NCI-H748 treated with DMSO at 0.1 percent for 48 hours (cell line): ENCODE measurements at regions not wholly inside any gene's neighbourhood (a gene's known extent, or its start where the extent isn't known, plus 50 kb on each side); places are given as distances from the start of the nearest gene placed in this dataset.
"Not testable (repeated sequence)": the region's sequence is repeated elsewhere in the genome, so short reads cannot be mapped to it uniquely, and the experiment has no call there.

Experiments
- DNase-seq: peaks from one replicate; lab custom pipeline; 2025; lab: John Stamatoyannopoulos, UW

GRCh38 chr18:64718808-64719207 is 569.9 kb upstream of the LINC00305 start:
- DNase-seq, result no peak

GRCh38 chr18:64717026-64717425 is 568.1 kb upstream of the LINC00305 start:
- DNase-seq, result no peak

- DNase-seq, result no peak
Measured at GRCh38 chr18:64714086-64714485, 565.2 kb upstream of the LINC00305 start.

GRCh38 chr18:64713284-64713683 is 564.4 kb upstream of the LINC00305 start:
- DNase-seq, result no peak

- no peak for DNase-seq
Measured at GRCh38 chr18:64712035-64712434, 563.1 kb upstream of the LINC00305 start.

- no peak for DNase-seq
Measured at GRCh38 chr18:64710105-64710861, 561.4 kb upstream of the LINC00305 start.

- no peak for DNase-seq
Measured at GRCh38 chr18:64707052-64707451, 558.2 kb upstream of the LINC00305 start.

- DNase-seq, result no peak
Measured at GRCh38 chr18:64699081-64699480, 550.2 kb upstream of the LINC00305 start.

- DNase-seq, result no peak
Measured at GRCh38 chr18:64695851-64696553, 547.1 kb upstream of the LINC00305 start.

- DNase-seq, result no peak
Measured at GRCh38 chr18:64693766-64694165, 544.9 kb upstream of the LINC00305 start.

- no peak for DNase-seq
Measured at GRCh38 chr18:64692826-64693225, 543.9 kb upstream of the LINC00305 start.

GRCh38 chr18:64679121-64679520 is 530.2 kb upstream of the LINC00305 start:
- no peak for DNase-seq

GRCh38 chr18:64678048-64678447 is 529.2 kb upstream of the LINC00305 start:
- DNase-seq, result no peak

GRCh38 chr18:64674694-64675093 is 525.8 kb upstream of the LINC00305 start:
- no peak for DNase-seq

- DNase-seq, result not testable (repeated sequence)
Measured at GRCh38 chr18:64671293-64671692, 522.4 kb upstream of the LINC00305 start.

GRCh38 chr18:64668461-64668962 is 519.6 kb upstream of the LINC00305 start:
- DNase-seq, result no peak

- DNase-seq, result no peak
Measured at GRCh38 chr18:64663086-64663485, 514.2 kb upstream of the LINC00305 start.

GRCh38 chr18:64659196-64659595 is 510.3 kb upstream of the LINC00305 start:
- DNase-seq, result peak; percentile 54

- DNase-seq, result no peak
Measured at GRCh38 chr18:64653068-64653467, 504.2 kb upstream of the LINC00305 start.

- DNase-seq, result no peak
Measured at GRCh38 chr18:64650068-64650467, 501.2 kb upstream of the LINC00305 start.

GRCh38 chr18:64645753-64646152 is 496.9 kb upstream of the LINC00305 start:
- no peak for DNase-seq

- no peak for DNase-seq
Measured at GRCh38 chr18:64639536-64639935, 490.6 kb upstream of the LINC00305 start.

GRCh38 chr18:64620971-64621560 is 472.2 kb upstream of the LINC00305 start:
- no peak for DNase-seq
